Inflammatory macrophage (primary cell): ENCODE measurements at regions not wholly inside any gene's neighbourhood (a gene's known extent, or its start where the extent isn't known, plus 50 kb on each side); places are given as distances from the start of the nearest gene placed in this dataset.
"Not testable (repeated sequence)": the region's sequence is repeated elsewhere in the genome, so short reads cannot be mapped to it uniquely, and the experiment has no call there.

ENCODE experiments used
- DNase-seq, 2 donors: peaks; one replicate each; pipeline ENCODE4 v3.0.0-alpha.2; 2020 to 2022

GRCh38 chr3:99586701-99587100 is 51.7 kb upstream of the COL8A1 start:
- DNase-seq, result no peak

GRCh38 chr3:99579965-99580364 is 58.4 kb upstream of the COL8A1 start:
- DNase-seq, result no peak

- no peak for DNase-seq
These were observed 59.1 kb upstream of the COL8A1 start for GRCh38 chr3:99579246-99579645.

DNA sequence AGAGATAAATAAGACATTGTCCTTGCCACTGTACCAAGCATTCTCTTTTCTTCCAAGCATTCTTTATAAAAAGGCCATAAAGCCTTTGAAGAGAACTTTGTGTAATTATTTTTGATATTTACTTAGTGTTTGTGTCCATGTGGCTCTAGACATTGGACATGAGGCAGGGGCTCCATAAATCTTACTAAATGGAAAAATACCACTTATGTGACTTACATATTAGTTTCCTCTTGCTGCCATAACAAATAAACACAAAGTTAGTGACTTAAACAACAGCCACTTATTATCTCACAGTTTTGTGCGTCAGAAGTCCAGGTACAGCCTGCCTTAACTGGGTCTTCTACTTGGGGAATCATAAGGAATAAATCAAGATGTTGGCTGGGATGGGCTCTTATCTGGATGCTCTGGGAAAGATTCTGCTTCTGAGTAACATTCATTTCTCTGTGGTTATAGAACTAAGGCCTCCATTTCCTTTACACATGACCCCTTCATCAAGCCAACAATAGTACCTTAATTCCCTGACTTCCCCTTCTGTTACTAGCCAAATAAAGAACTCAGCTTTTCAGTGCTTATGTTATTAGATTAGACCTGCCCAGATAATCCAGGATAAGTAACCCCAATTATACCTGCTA is 59.9 kb upstream of the COL8A1 start:
- no peak for DNase-seq

GRCh38 chr3:99576904-99577559 is 61.4 kb upstream of the COL8A1 start:
- DNase-seq, result no peak

DNA sequence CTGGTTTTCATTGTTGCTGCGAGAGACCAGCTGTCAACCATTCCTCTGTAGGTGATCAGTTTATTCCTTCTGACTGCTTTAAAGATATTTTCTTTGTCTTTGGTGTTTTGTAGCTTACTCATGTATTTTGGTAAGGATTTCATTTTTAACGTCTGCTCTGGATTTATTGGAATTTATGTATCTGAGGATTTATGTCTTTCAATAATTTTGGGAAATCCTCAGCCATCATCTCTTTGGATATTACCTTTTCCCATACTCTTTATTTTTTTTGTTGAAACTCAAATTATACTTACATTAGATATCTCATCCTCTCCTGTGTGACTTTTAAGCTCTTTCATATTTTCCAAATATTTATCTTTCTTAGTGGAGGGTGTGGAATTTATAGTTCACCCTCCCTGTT is 62.7 kb upstream of the COL8A1 start:
- DNase-seq, result no peak

GRCh38 chr3:99570061-99570460 is 68.3 kb upstream of the COL8A1 start:
- DNase-seq, result no peak

- no peak for DNase-seq
These were observed 69.6 kb upstream of the COL8A1 start for GRCh38 chr3:99568663-99569335.

DNA sequence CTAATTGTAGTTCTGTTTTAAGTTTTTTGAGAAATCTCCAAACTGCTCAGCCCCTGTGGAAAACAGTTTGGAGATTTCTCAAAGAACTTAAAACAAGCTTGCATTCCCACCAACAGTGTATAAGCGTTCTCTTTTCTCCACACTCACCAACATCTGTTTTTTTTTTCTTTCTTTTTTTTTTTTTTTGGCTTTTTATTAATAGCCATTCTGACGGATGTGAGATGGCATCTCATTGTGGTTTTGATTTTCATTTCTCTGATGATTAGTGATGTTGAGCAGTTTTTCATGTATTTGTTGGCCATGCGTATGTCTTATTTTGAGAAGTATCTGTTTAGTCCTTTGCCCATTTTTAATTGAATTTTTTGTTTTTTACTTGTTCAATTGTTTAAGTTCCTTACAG is 73.1 kb upstream of the COL8A1 start:
- no peak for DNase-seq

DNA sequence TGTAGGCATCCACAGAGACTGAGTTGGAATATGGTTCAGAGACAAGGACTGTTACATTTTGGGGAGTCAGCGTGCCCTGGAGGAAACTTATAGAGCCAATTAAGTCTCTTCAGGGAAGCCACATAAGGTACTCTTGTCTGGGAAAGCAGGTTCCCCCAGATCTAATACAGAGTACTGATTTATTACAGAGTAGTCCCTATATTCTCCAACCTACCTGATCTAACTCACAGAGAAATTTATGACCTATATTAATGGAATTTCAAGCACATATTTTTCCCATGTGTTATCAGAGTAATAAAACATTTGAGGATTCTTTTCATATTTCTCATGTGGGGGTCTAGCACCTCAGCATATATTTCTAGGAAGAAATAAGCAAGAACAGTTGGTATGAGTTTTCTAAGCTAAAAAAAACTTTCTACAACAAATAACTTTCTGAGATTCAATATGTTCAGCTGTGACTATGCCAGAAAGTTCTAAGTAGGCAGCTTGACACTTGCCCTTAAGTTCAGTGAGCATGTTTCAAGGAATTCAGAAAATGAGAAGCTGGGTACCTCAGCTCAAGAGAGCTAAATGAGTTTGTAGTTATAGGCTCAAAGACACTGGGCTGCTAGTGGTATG is 75.3 kb upstream of the COL8A1 start:
- no peak for DNase-seq

GRCh38 chr3:99562138-99562537 is 76.3 kb upstream of the COL8A1 start:
- DNase-seq, result no peak

DNA sequence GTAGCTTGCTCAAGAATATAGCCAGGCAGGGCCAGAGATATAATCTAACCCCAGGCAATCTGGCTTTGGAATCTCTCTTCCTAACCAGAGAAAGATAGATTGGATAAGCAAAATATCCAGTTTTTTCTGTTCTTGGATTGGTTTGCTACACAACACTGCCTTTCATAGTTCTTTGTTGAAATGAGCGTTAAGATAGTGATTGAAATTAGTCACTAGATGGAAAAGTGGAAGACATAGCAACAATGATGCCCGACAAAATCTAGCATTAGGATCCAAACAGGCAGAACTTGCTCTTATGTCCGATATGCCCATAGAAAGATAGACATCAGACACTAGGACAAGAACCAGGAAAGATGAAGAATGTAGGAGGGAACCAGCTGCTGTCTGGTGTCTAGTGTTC is 77.3 kb upstream of the COL8A1 start:
- no peak for DNase-seq

GRCh38 chr3:99559196-99559595 is 79.2 kb upstream of the COL8A1 start:
- DNase-seq, result no peak

- not testable (repeated sequence) for DNase-seq
These were observed 82.5 kb upstream of the COL8A1 start for GRCh38 chr3:99555885-99556284.

GRCh38 chr3:99551520-99551919 is 86.9 kb upstream of the COL8A1 start:
- DNase-seq, result no peak

GRCh38 chr3:99549957-99550603 is 88.3 kb upstream of the COL8A1 start:
- DNase-seq, result no peak

- DNase-seq, result no peak
These were observed 89.2 kb upstream of the COL8A1 start for GRCh38 chr3:99549220-99549619.

- no peak for DNase-seq
These were observed 89.7 kb upstream of the COL8A1 start for GRCh38 chr3:99548674-99549073.

- DNase-seq, result no peak
These were observed 92.3 kb upstream of the COL8A1 start for GRCh38 chr3:99545941-99546580.

DNA sequence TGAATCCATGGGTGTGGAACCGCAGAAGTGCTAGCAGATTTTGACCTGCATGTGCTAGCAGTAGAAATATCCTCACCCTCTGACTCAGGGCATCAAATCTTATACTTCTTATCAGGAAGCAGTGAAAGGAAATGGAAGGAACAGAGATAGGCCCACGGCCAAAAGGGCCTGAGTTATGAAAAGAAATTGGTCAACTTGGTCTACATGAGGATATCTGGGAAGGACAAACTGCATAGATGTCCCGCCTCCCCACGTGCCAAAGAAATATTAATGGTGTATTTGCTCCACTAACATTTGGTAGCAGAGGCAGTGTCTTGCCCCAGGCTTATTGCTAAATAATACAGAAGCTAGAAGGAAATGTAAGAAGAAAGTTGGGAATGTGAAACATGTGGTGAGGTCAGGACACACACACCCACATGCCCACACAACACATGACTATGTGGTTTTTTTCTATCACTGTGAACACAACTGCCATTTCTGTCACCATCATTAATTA is 93.6 kb upstream of the COL8A1 start:
- peak in 1 of 2 donors; percentile 2 for DNase-seq

DNA sequence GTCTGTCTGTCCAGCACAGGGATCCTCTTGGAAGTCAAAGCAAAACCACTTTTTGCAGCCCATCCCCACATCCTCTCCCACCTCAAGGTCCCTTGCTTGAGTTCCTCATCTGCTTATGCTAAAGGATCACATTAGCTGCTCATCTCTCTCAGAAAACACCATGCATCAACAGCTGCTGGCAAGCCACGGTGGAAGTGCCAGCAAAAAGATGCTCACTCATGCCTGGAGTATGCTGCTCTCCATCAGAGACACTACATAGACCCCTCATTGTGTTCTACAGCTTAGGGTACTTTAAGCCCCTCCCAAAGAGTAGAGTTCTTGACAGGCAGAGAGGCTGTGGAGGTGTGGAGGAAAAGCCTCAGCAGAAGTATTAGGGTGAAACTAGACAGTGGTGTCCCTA is 94.6 kb upstream of the COL8A1 start:
- DNase-seq, result no peak

DNA sequence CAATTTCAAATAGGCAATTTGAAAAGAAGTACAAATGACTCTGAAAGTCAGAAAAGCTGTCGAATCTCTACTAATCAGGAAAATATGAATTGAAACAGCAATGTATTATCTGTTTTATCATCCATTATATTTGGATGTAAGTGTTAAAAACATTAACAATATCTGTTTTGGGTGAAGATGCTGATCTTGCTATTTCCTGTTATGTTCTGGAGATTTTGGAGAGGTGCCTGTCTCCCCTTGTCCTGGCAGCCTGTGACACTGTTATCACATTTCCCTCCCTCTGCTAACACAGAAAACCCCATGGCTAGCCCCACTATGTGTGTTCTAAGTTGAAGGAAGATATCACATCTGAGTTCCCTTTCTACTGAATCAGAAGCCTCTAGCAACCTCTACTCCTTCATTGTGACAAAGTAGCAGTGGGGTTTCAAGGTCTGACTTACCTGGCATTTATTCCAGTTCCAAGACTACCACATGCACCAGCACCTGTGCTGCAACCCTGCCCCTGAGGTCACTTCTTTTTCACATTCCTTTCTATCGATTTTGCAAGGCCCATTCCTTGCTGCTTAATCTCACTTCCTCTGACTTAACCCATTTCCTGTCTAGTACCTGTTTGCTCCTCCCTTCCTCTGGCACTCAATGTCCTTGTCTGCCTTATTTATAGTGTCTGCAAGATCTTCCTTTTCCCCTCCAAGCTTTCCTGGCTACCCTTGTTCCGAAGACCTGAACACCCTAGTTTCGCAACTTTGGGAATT is 95.5 kb upstream of the COL8A1 start:
- no peak for DNase-seq
